ENCODE measurements at regions not wholly inside any gene's neighbourhood (a gene's known extent, or its start where the extent isn't known, plus 50 kb on each side); places are given as distances from the start of the nearest gene placed in this dataset.
A peak's percentile ranks its signal among the peaks of the same experiment; 100 is the strongest.

- H3K27ac ChIP-seq (ENCODE audit: low read depth, low read length), result no peak overlapping the region
- H3K27me3 ChIP-seq (ENCODE audit: insufficient read depth, low read length), result no peaks in the 10 kb centered on the region
- DNase-seq (ENCODE audit: insufficient read length, low spot score, missing footprints), result no peak
- H3K9me3 ChIP-seq (ENCODE audit: low read depth, low read length), result no peaks in the 10 kb centered on the region
- H3K4me2 ChIP-seq (ENCODE audit: insufficient read depth, low read length), result no peak overlapping the region
- no peaks in the 10 kb centered on the region for H3K4me1 ChIP-seq (ENCODE audit: insufficient read depth, low read length)
- no peaks in the 10 kb centered on the region for H3K79me2 ChIP-seq (ENCODE audit: insufficient read depth, low read length)
- no peak for TF ChIP-seq CTCF (IDR thresholded peaks at IDR 0.05; ENCODE audit: extremely low read depth, low read depth, low read length)
- no peaks in the 10 kb centered on the region for H3K36me3 ChIP-seq (ENCODE audit: insufficient read depth, low read length)
- H4K20me1 ChIP-seq (ENCODE audit: insufficient read depth, low read length), result no peaks in the 10 kb centered on the region
- no peak overlapping the region for H3K4me3 ChIP-seq (ENCODE audit: insufficient read depth, low read length)
- no peak overlapping the region for H2AFZ ChIP-seq (ENCODE audit: low read length)
Measured at GRCh38 chr16:77617553-77617952, 104.8 kb upstream of the NUDT7 start.

- Histone ChIP-seq H4K20me1 (ENCODE audit: insufficient read depth, low read length) (no peaks in the 10 kb centered on the region), H3K27ac (ENCODE audit: low read depth, low read length) (no peak overlapping the region), H2AFZ (ENCODE audit: low read length) (no peak overlapping the region), H3K4me3 (ENCODE audit: insufficient read depth, low read length) (no peak overlapping the region), H3K79me2 (ENCODE audit: insufficient read depth, low read length) (no peaks in the 10 kb centered on the region), H3K36me3 (ENCODE audit: insufficient read depth, low read length) (no peaks in the 10 kb centered on the region), H3K4me2 (ENCODE audit: insufficient read depth, low read length) (no peak overlapping the region), H3K27me3 (ENCODE audit: insufficient read depth, low read length) (no peaks in the 10 kb centered on the region), H3K4me1 (ENCODE audit: insufficient read depth, low read length) (no peaks in the 10 kb centered on the region), H3K9me3 (ENCODE audit: low read depth, low read length) (no peaks in the 10 kb centered on the region)
- TF ChIP-seq CTCF (IDR thresholded peaks at IDR 0.05; ENCODE audit: extremely low read depth, low read depth, low read length), result no peak
- no peak for DNase-seq (ENCODE audit: insufficient read length, low spot score, missing footprints)
Measured at GRCh38 chr16:77617996-77618395, 104.3 kb upstream of the NUDT7 start.

- Histone ChIP-seq H3K9me3 (ENCODE audit: low read depth, low read length) (no peaks in the 10 kb centered on the region), H3K4me1 (ENCODE audit: insufficient read depth, low read length) (no peaks in the 10 kb centered on the region), H3K79me2 (ENCODE audit: insufficient read depth, low read length) (no peaks in the 10 kb centered on the region), H3K27me3 (ENCODE audit: insufficient read depth, low read length) (no peaks in the 10 kb centered on the region), H3K27ac (ENCODE audit: low read depth, low read length) (no peak overlapping the region), H3K36me3 (ENCODE audit: insufficient read depth, low read length) (no peaks in the 10 kb centered on the region), H3K4me2 (ENCODE audit: insufficient read depth, low read length) (no peak overlapping the region), H4K20me1 (ENCODE audit: insufficient read depth, low read length) (no peaks in the 10 kb centered on the region), H3K4me3 (ENCODE audit: insufficient read depth, low read length) (no peak overlapping the region), H2AFZ (ENCODE audit: low read length) (no peak overlapping the region)
- no peak for TF ChIP-seq CTCF (IDR thresholded peaks at IDR 0.05; ENCODE audit: extremely low read depth, low read depth, low read length)
- DNase-seq (ENCODE audit: insufficient read length, low spot score, missing footprints), result peak; percentile 43
Measured at GRCh38 chr16:77618951-77619350, 103.4 kb upstream of the NUDT7 start.

GRCh38 chr16:77624085-77624484, 98.2 kb upstream of the NUDT7 start:
- Histone ChIP-seq H4K20me1 (ENCODE audit: insufficient read depth, low read length) (no peaks in the 10 kb centered on the region), H3K4me1 (ENCODE audit: insufficient read depth, low read length) (no peaks in the 10 kb centered on the region), H3K27me3 (ENCODE audit: insufficient read depth, low read length) (no peaks in the 10 kb centered on the region), H3K4me3 (ENCODE audit: insufficient read depth, low read length) (no peak overlapping the region), H2AFZ (ENCODE audit: low read length) (no peak overlapping the region), H3K27ac (ENCODE audit: low read depth, low read length) (no peak overlapping the region), H3K9me3 (ENCODE audit: low read depth, low read length) (no peaks in the 10 kb centered on the region), H3K36me3 (ENCODE audit: insufficient read depth, low read length) (no peaks in the 10 kb centered on the region), H3K4me2 (ENCODE audit: insufficient read depth, low read length) (no peak overlapping the region), H3K79me2 (ENCODE audit: insufficient read depth, low read length) (no peaks in the 10 kb centered on the region)
- DNase-seq (ENCODE audit: insufficient read length, low spot score, missing footprints), result no peak
- TF ChIP-seq CTCF (IDR thresholded peaks at IDR 0.05; ENCODE audit: extremely low read depth, low read depth, low read length), result no peak
